ENCODE measurements at regions not wholly inside any gene's neighbourhood (a gene's known extent, or its start where the extent isn't known, plus 50 kb on each side); places are given as distances from the start of the nearest gene placed in this dataset.

GRCh38 chr13:109361562-109362289, 424.7 kb downstream of the IRS2 start:
- H3K4me1 ChIP-seq (ENCODE audit: control insufficient read depth in 3 of 3, insufficient read depth in 3 of 3, low read length in 3 of 3), result no peaks in the 10 kb centered on the region
- no peaks in the 10 kb centered on the region for H3K36me3 ChIP-seq (ENCODE audit: control insufficient read depth in 3 of 3, insufficient read depth in 3 of 3, low read length in 3 of 3)
- no peak overlapping the region for H3K4me3 ChIP-seq (ENCODE audit: low read length in 3 of 3)
- H3K9me3 ChIP-seq (ENCODE audit: control insufficient read depth in 3 of 3, low read length in 3 of 3), result peaks cover 0 to 5% (median 0%) of the 10 kb centered on the region in 3 donors
- H3K9ac ChIP-seq (ENCODE audit: low read depth in 1 of 3, low read length in 3 of 3), result no peak overlapping the region
- no peak overlapping the region for H3K27ac ChIP-seq (ENCODE audit: low read depth, low read length)
- H3K27me3 ChIP-seq (ENCODE audit: control insufficient read depth in 3 of 3, insufficient read depth in 3 of 3, low read length in 3 of 3), result peaks cover 0 to 2% (median under 1%) of the 10 kb centered on the region in 3 donors

- no peaks in the 10 kb centered on the region for H3K36me3 ChIP-seq (ENCODE audit: control insufficient read depth in 3 of 3, insufficient read depth in 3 of 3, low read length in 3 of 3)
- no peak overlapping the region for H3K27ac ChIP-seq (ENCODE audit: low read depth, low read length)
- peaks cover 0 to 6% (median 0%) of the 10 kb centered on the region in 3 donors for H3K27me3 ChIP-seq (ENCODE audit: control insufficient read depth in 3 of 3, insufficient read depth in 3 of 3, low read length in 3 of 3)
- no peak overlapping the region for H3K4me3 ChIP-seq (ENCODE audit: low read length in 3 of 3)
- H3K9ac ChIP-seq (ENCODE audit: low read depth in 1 of 3, low read length in 3 of 3), result no peak overlapping the region
- H3K9me3 ChIP-seq (ENCODE audit: control insufficient read depth in 3 of 3, low read length in 3 of 3), result no peaks in the 10 kb centered on the region
- no peaks in the 10 kb centered on the region for H3K4me1 ChIP-seq (ENCODE audit: control insufficient read depth in 3 of 3, insufficient read depth in 3 of 3, low read length in 3 of 3)
Observed at GRCh38 chr13:109357751-109358471, 428.5 kb downstream of the IRS2 start.

GRCh38 chr13:109355875-109356434, 430.4 kb downstream of the IRS2 start:
- Histone ChIP-seq H3K36me3 (ENCODE audit: control insufficient read depth in 3 of 3, insufficient read depth in 3 of 3, low read length in 3 of 3) (no peaks in the 10 kb centered on the region), H3K27ac (ENCODE audit: low read depth, low read length) (no peak overlapping the region), H3K9me3 (ENCODE audit: control insufficient read depth in 3 of 3, low read length in 3 of 3) (no peaks in the 10 kb centered on the region), H3K9ac (ENCODE audit: low read depth in 1 of 3, low read length in 3 of 3) (no peak overlapping the region), H3K4me1 (ENCODE audit: control insufficient read depth in 3 of 3, insufficient read depth in 3 of 3, low read length in 3 of 3) (no peaks in the 10 kb centered on the region), H3K4me3 (ENCODE audit: low read length in 3 of 3) (no peak overlapping the region), H3K27me3 (ENCODE audit: control insufficient read depth in 3 of 3, insufficient read depth in 3 of 3, low read length in 3 of 3) (peaks cover 0 to 4% (median 0%) of the 10 kb centered on the region in 3 donors)

GRCh38 chr13:109355166-109355565, 431.2 kb downstream of the IRS2 start:
- H3K9me3 ChIP-seq (ENCODE audit: control insufficient read depth in 3 of 3, low read length in 3 of 3), result no peaks in the 10 kb centered on the region
- no peaks in the 10 kb centered on the region for H3K4me1 ChIP-seq (ENCODE audit: control insufficient read depth in 3 of 3, insufficient read depth in 3 of 3, low read length in 3 of 3)

GRCh38 chr13:109351236-109351635, 435.1 kb downstream of the IRS2 start:
- Histone ChIP-seq H3K27ac (ENCODE audit: low read depth, low read length) (no peak overlapping the region), H3K4me3 (ENCODE audit: low read length in 3 of 3) (no peak overlapping the region), H3K4me1 (ENCODE audit: control insufficient read depth in 3 of 3, insufficient read depth in 3 of 3, low read length in 3 of 3) (no peaks in the 10 kb centered on the region), H3K36me3 (ENCODE audit: control insufficient read depth in 3 of 3, insufficient read depth in 3 of 3, low read length in 3 of 3) (no peaks in the 10 kb centered on the region), H3K9ac (ENCODE audit: low read depth in 1 of 3, low read length in 3 of 3) (no peak overlapping the region), H3K9me3 (ENCODE audit: control insufficient read depth in 3 of 3, low read length in 3 of 3) (no peaks in the 10 kb centered on the region), H3K27me3 (ENCODE audit: control insufficient read depth in 3 of 3, insufficient read depth in 3 of 3, low read length in 3 of 3) (peaks cover 0 to 4% (median 0%) of the 10 kb centered on the region in 3 donors)

More at GRCh38 chr13:109355166-109355565, 431.2 kb downstream of the IRS2 start:
- H3K9ac ChIP-seq (ENCODE audit: low read depth in 1 of 3, low read length in 3 of 3), result no peak overlapping the region
- no peak overlapping the region for H3K4me3 ChIP-seq (ENCODE audit: low read length in 3 of 3)
- H3K36me3 ChIP-seq (ENCODE audit: control insufficient read depth in 3 of 3, insufficient read depth in 3 of 3, low read length in 3 of 3), result no peaks in the 10 kb centered on the region
- peaks cover 0 to 4% (median 0%) of the 10 kb centered on the region in 3 donors for H3K27me3 ChIP-seq (ENCODE audit: control insufficient read depth in 3 of 3, insufficient read depth in 3 of 3, low read length in 3 of 3)
- H3K27ac ChIP-seq (ENCODE audit: low read depth, low read length), result no peak overlapping the region

- H3K27me3 ChIP-seq (ENCODE audit: control insufficient read depth in 3 of 3, insufficient read depth in 3 of 3, low read length in 3 of 3), result no peaks in the 10 kb centered on the region
- no peak overlapping the region for H3K27ac ChIP-seq (ENCODE audit: low read depth, low read length)
- no peak overlapping the region for H3K9ac ChIP-seq (ENCODE audit: low read depth in 1 of 3, low read length in 3 of 3)
- H3K9me3 ChIP-seq (ENCODE audit: control insufficient read depth in 3 of 3, low read length in 3 of 3), result no peaks in the 10 kb centered on the region
- H3K36me3 ChIP-seq (ENCODE audit: control insufficient read depth in 3 of 3, insufficient read depth in 3 of 3, low read length in 3 of 3), result no peaks in the 10 kb centered on the region
- no peak overlapping the region for H3K4me3 ChIP-seq (ENCODE audit: low read length in 3 of 3)
- H3K4me1 ChIP-seq (ENCODE audit: control insufficient read depth in 3 of 3, insufficient read depth in 3 of 3, low read length in 3 of 3), result no peaks in the 10 kb centered on the region
Observed at GRCh38 chr13:109348519-109349258, 437.7 kb downstream of the IRS2 start.

- H3K27me3 ChIP-seq (ENCODE audit: control insufficient read depth in 3 of 3, insufficient read depth in 3 of 3, low read length in 3 of 3), result no peaks in the 10 kb centered on the region
- H3K36me3 ChIP-seq (ENCODE audit: control insufficient read depth in 3 of 3, insufficient read depth in 3 of 3, low read length in 3 of 3), result no peaks in the 10 kb centered on the region
- no peaks in the 10 kb centered on the region for H3K9me3 ChIP-seq (ENCODE audit: control insufficient read depth in 3 of 3, low read length in 3 of 3)
- H3K27ac ChIP-seq (ENCODE audit: low read depth, low read length), result no peak overlapping the region
- H3K4me3 ChIP-seq (ENCODE audit: low read length in 3 of 3), result no peak overlapping the region
- H3K9ac ChIP-seq (ENCODE audit: low read depth in 1 of 3, low read length in 3 of 3), result no peak overlapping the region
- no peaks in the 10 kb centered on the region for H3K4me1 ChIP-seq (ENCODE audit: control insufficient read depth in 3 of 3, insufficient read depth in 3 of 3, low read length in 3 of 3)
Observed at GRCh38 chr13:109346060-109346459, 440.3 kb downstream of the IRS2 start.

- Histone ChIP-seq H3K4me3 (ENCODE audit: low read length in 3 of 3) (no peak overlapping the region), H3K27me3 (ENCODE audit: control insufficient read depth in 3 of 3, insufficient read depth in 3 of 3, low read length in 3 of 3) (no peaks in the 10 kb centered on the region), H3K9ac (ENCODE audit: low read depth in 1 of 3, low read length in 3 of 3) (no peak overlapping the region), H3K4me1 (ENCODE audit: control insufficient read depth in 3 of 3, insufficient read depth in 3 of 3, low read length in 3 of 3) (no peaks in the 10 kb centered on the region), H3K9me3 (ENCODE audit: control insufficient read depth in 3 of 3, low read length in 3 of 3) (no peaks in the 10 kb centered on the region), H3K36me3 (ENCODE audit: control insufficient read depth in 3 of 3, insufficient read depth in 3 of 3, low read length in 3 of 3) (no peaks in the 10 kb centered on the region), H3K27ac (ENCODE audit: low read depth, low read length) (no peak overlapping the region)
Observed at GRCh38 chr13:109345433-109345941, 440.9 kb downstream of the IRS2 start.

- Histone ChIP-seq H3K36me3 (ENCODE audit: control insufficient read depth in 3 of 3, insufficient read depth in 3 of 3, low read length in 3 of 3) (no peaks in the 10 kb centered on the region), H3K27ac (ENCODE audit: low read depth, low read length) (no peak overlapping the region), H3K4me1 (ENCODE audit: control insufficient read depth in 3 of 3, insufficient read depth in 3 of 3, low read length in 3 of 3) (no peaks in the 10 kb centered on the region), H3K9me3 (ENCODE audit: control insufficient read depth in 3 of 3, low read length in 3 of 3) (no peaks in the 10 kb centered on the region), H3K9ac (ENCODE audit: low read depth in 1 of 3, low read length in 3 of 3) (no peak overlapping the region), H3K27me3 (ENCODE audit: control insufficient read depth in 3 of 3, insufficient read depth in 3 of 3, low read length in 3 of 3) (no peaks in the 10 kb centered on the region), H3K4me3 (ENCODE audit: low read length in 3 of 3) (no peak overlapping the region)
Observed at GRCh38 chr13:109344552-109345157, 441.7 kb downstream of the IRS2 start.

All from skeletal muscle tissue (tissue), 3 donors.